IMR-90 (cell line): ENCODE measurements at regions not wholly inside any gene's neighbourhood (a gene's known extent, or its start where the extent isn't known, plus 50 kb on each side); places are given as distances from the start of the nearest gene placed in this dataset.

Source experiments
- ATAC-seq: fragments of 200-7000 bp; cut with Tn5 transposase; 2 replicates; pipeline ENCODE4 v1.9.1; 2020; ENCODE audit warnings: low read depth, mild to moderate bottlenecking, moderate library complexity
- BruUV-seq: library from RNA; stranded (reverse); fragments of 400-500 nt; replicated peaks from 2 replicates; lab custom pipeline; 2021; lab: Mats Ljungman, UMichigan
- CTCF ChIA-PET: fragments of 300-600 bp; formaldehyde crosslinking; extraction: SDS; loops from one replicate; lab custom pipeline; 2021; ENCODE audit warnings: antibody characterized with exemption; lab: Yijun Ruan, JAX
- POLR2A ChIA-PET: fragments of 300-600 bp; sonication (Branson Sonifier 250); formaldehyde crosslinking; loops from one replicate; lab custom pipeline; 2022; ENCODE audit warnings: antibody characterized with exemption; ENCODE audit not compliant: unreplicated experiment; lab: Charles Lee
- DNase-seq: peaks from one replicate; pipeline ENCODE4 v3.0.0; 2013
- H2AFZ ChIP-seq: replicated peaks from 2 replicates; pipeline ENCODE3; 2013; ENCODE audit warnings: low read length, mild to moderate bottlenecking; ENCODE audit not compliant: poor library complexity
- H2AK5ac ChIP-seq: 2 replicates; pipeline ENCODE4 v1.6.1; 2013; ENCODE audit warnings: low read depth, low read length, inconsistent platforms
- H2AK9ac ChIP-seq: replicated peaks from 2 replicates; pipeline ENCODE3; 2013; ENCODE audit warnings: mild to moderate bottlenecking, low read depth, low read length, moderate library complexity; ENCODE audit not compliant: poor library complexity
- H2BK120ac ChIP-seq: 2 replicates; pipeline ENCODE4 v1.6.1; 2013; ENCODE audit warnings: low read depth, low read length, inconsistent platforms
- H2BK15ac ChIP-seq: 3 replicates; pipeline ENCODE4 v1.6.1; 2013; ENCODE audit warnings: low read depth, low read length, inconsistent platforms
- H2BK20ac ChIP-seq: 2 replicates; pipeline ENCODE4 v1.6.1; 2013; ENCODE audit warnings: low read depth, mild to moderate bottlenecking, inconsistent platforms, low read length, moderate library complexity
- H2BK5ac ChIP-seq: 2 replicates; pipeline ENCODE4 v1.6.1; 2013; ENCODE audit warnings: mild to moderate bottlenecking, low read depth, low read length, inconsistent platforms; ENCODE audit not compliant: poor library complexity, severe bottlenecking
- H3K14ac ChIP-seq: replicated peaks from 2 replicates; pipeline ENCODE4 v1.6.1; 2013; ENCODE audit warnings: low read depth, low read length, inconsistent platforms
- H3K18ac ChIP-seq: 2 replicates; pipeline ENCODE4 v1.6.1; 2013; ENCODE audit warnings: low read depth, low read length, control low read depth
- H3K23ac ChIP-seq: 2 replicates; pipeline ENCODE4 v1.6.1; 2013; ENCODE audit warnings: low read depth, low read length, inconsistent platforms
- H3K27ac ChIP-seq: 2 replicates; pipeline ENCODE4 v1.5.1; 2013; ENCODE audit warnings: mild to moderate bottlenecking, control low read depth, low read length; ENCODE audit not compliant: insufficient read depth
- H3K27me3 ChIP-seq: 2 replicates; pipeline ENCODE4 v1.6.1; 2013; ENCODE audit warnings: low read length; ENCODE audit not compliant: control insufficient read depth, insufficient read depth
- H3K36me3 ChIP-seq: 2 replicates; pipeline ENCODE4 v1.6.1; 2013; ENCODE audit warnings: low read length, mixed read lengths; ENCODE audit not compliant: control insufficient read depth, insufficient read depth
- H3K4ac ChIP-seq: 2 replicates; pipeline ENCODE4 v1.6.1; 2013; ENCODE audit warnings: low read depth, low read length, inconsistent platforms
- H3K4me1 ChIP-seq: 2 replicates; pipeline ENCODE4 v1.6.1; 2013; ENCODE audit warnings: low read length, mixed read lengths; ENCODE audit not compliant: control insufficient read depth, insufficient read depth
- H3K4me2 ChIP-seq: 2 replicates; pipeline ENCODE4 v1.6.1; 2013; ENCODE audit warnings: low read depth, mild to moderate bottlenecking, control low read depth, low read length, moderate library complexity
- H3K4me3 ChIP-seq: 2 replicates; pipeline ENCODE4 v1.5.1; 2013; ENCODE audit warnings: low read depth, mild to moderate bottlenecking, control low read depth, low read length, moderate library complexity; ENCODE audit not compliant: insufficient read depth
- H3K56ac ChIP-seq: 2 replicates; pipeline ENCODE4 v1.6.1; 2013; ENCODE audit warnings: low read length, inconsistent platforms; ENCODE audit not compliant: insufficient read depth; ENCODE audit errors: extremely low read depth
- H3K79me1 ChIP-seq, 2 experiments: 2 replicates each; pipeline ENCODE4 v1.6.1; 2013; ENCODE audit warnings: low read length in 2 of 2, inconsistent platforms in 1 of 2, low read depth in 1 of 2
- H3K9ac ChIP-seq: 2 replicates; pipeline ENCODE4 v1.6.1; 2013; ENCODE audit warnings: low read depth, low read length, control low read depth
- H3K9me1 ChIP-seq: 2 replicates; pipeline ENCODE4 v1.6.1; 2013; ENCODE audit warnings: low read length, inconsistent platforms; ENCODE audit not compliant: insufficient read depth
- H3K9me3 ChIP-seq: 2 replicates; pipeline ENCODE4 v1.6.1; 2013; ENCODE audit warnings: low read length; ENCODE audit not compliant: control insufficient read depth, insufficient read depth
- H4K20me1 ChIP-seq: 2 replicates; pipeline ENCODE4 v1.6.1; 2013; ENCODE audit warnings: low read length, inconsistent platforms; ENCODE audit not compliant: insufficient read depth
- H4K5ac ChIP-seq: 2 replicates; pipeline ENCODE4 v1.6.1; 2013; ENCODE audit warnings: mild to moderate bottlenecking, low read depth, low read length, control low read depth
- H4K8ac ChIP-seq, 2 experiments: 2 replicates each; pipeline ENCODE4 v1.6.1; 2013; ENCODE audit warnings: low read depth in 2 of 2, low read length in 2 of 2, control low read depth in 1 of 2, inconsistent platforms in 1 of 2
- H4K91ac ChIP-seq: 2 replicates; pipeline ENCODE4 v1.6.1; 2013; ENCODE audit warnings: low read depth, low read length, inconsistent platforms; ENCODE audit not compliant: insufficient read depth
- BHLHE40 ChIP-seq: fragments of 150-350 bp; IDR thresholded peaks from 2 replicates; pipeline ENCODE4 v1.6.1; 2016; ENCODE audit warnings: mild to moderate bottlenecking, low read depth, low read length
- CEBPB ChIP-seq: IDR thresholded peaks from 2 replicates; pipeline ENCODE4 v1.6.1; 2012; ENCODE audit warnings: low read depth, low read length, improper control_type of control experiment
- CHD1 ChIP-seq: IDR thresholded peaks from 2 replicates; pipeline ENCODE4 v1.6.1; 2012; ENCODE audit warnings: low read depth, low read length, improper control_type of control experiment
- CTCF ChIP-seq: conservative IDR thresholded peaks from 2 replicates; pipeline ENCODE4 v1.5.1; 2012; ENCODE audit warnings: mild to moderate bottlenecking, low read depth, low read length, improper control_type of control experiment
- FOS ChIP-seq: fragments of 150-350 bp; IDR thresholded peaks from 2 replicates; pipeline ENCODE4 v1.6.1; 2016; ENCODE audit warnings: low read depth, low read length
- MAFK ChIP-seq: IDR thresholded peaks from 2 replicates; pipeline ENCODE4 v1.6.1; 2012; ENCODE audit warnings: low read depth, low read length, improper control_type of control experiment
- MAZ ChIP-seq: IDR thresholded peaks from 2 replicates; pipeline ENCODE4 v1.6.1; 2012; ENCODE audit warnings: low read depth, mild to moderate bottlenecking, low read length, improper control_type of control experiment, moderate library complexity, borderline replicate concordance
- MXI1 ChIP-seq: IDR thresholded peaks from 2 replicates; pipeline ENCODE4 v1.6.1; 2012; ENCODE audit warnings: low read depth, mild to moderate bottlenecking, low read length, moderate library complexity, borderline replicate concordance
- NFE2L2 ChIP-seq: fragments of 150-350 bp; IDR thresholded peaks from 2 replicates; pipeline ENCODE4 v1.6.1; 2016; ENCODE audit warnings: low read depth, mild to moderate bottlenecking, low read length
- POLR2A ChIP-seq: IDR thresholded peaks from 2 replicates; pipeline ENCODE4 v1.6.1; 2012; ENCODE audit warnings: mild to moderate bottlenecking, low read depth, low read length
- RAD21 ChIP-seq: IDR thresholded peaks from 2 replicates; pipeline ENCODE4 v1.6.1; 2012; ENCODE audit warnings: low read length, improper control_type of control experiment
- RCOR1 ChIP-seq: IDR thresholded peaks from 2 replicates; pipeline ENCODE4 v1.6.1; 2012; ENCODE audit warnings: mild to moderate bottlenecking, low read length, improper control_type of control experiment; ENCODE audit not compliant: insufficient replicate concordance
- RFX5 ChIP-seq: IDR thresholded peaks from 2 replicates; pipeline ENCODE4 v1.8.0; 2012; ENCODE audit warnings: low read depth, mild to moderate bottlenecking, low read length, moderate library complexity
- SMC3 ChIP-seq: fragments of 150-350 bp; IDR thresholded peaks from 2 replicates; pipeline ENCODE4 v1.6.1; 2016; ENCODE audit warnings: low read depth, mild to moderate bottlenecking, antibody characterized with exemption, low read length, moderate library complexity
- USF2 ChIP-seq: fragments of 150-350 bp; IDR thresholded peaks from 2 replicates; pipeline ENCODE4 v1.6.1; 2017; ENCODE audit warnings: mild to moderate bottlenecking, antibody characterized with exemption, low read length, low read depth
- WGBS, 2 experiments: methylation state at CpG; one replicate each; pipeline versions ENCODE4 v1.1.5 to v1.1.7; 2013; ENCODE audit warnings: missing lambda C conversion rate in 2 of 2; ENCODE audit not compliant: insufficient read length in 1 of 2; ENCODE audit errors: extremely low coverage in 2 of 2; 5-methylcytosine and 5-hydroxymethylcytosine counted together
- dilution Hi-C: fragments of 300-500 bp; cut with HindIII; formaldehyde crosslinking; loops from one replicate; pipeline ENCODE4 v1.14.3; 2018; ENCODE audit warnings: low sequenced_read_pairs; ENCODE audit not compliant: unreplicated experiment
- in situ Hi-C: fragments of 300-500 bp; cut with MboI; formaldehyde crosslinking; loops from 3 replicates; pipeline ENCODE4 v1.14.3; 2019; ENCODE audit warnings: low sequenced_read_pairs, inconsistent platforms, mixed read lengths
- intact Hi-C: fragments of 100-400 bp; cut with micrococcal nuclease; formaldehyde crosslinking; loops from 2 replicates; pipeline ENCODE4 v1.10.0; 2022
- TF ChIP-seq, protein P1 (sequence below): fragments of 150-350 bp; IDR thresholded peaks from 2 replicates; pipeline ENCODE4 v1.6.1; 2016; ENCODE audit warnings: low read depth, mild to moderate bottlenecking, low read length, moderate library complexity, borderline replicate concordance

- intact Hi-C loops (no loop called here), in situ Hi-C loops (no loop called here), dilution Hi-C loops (no loop called here)
- Histone ChIP-seq H3K27ac (no peak overlapping the region), H3K4ac (no peak overlapping the region), H3K9ac (no peak overlapping the region), H3K9me1 (no peaks in the 10 kb centered on the region), H4K20me1 (no peaks in the 10 kb centered on the region), H2AFZ (no peak overlapping the region), H3K56ac (no peak overlapping the region), H3K4me3 (no peak overlapping the region), H3K4me2 (no peak overlapping the region), H4K5ac (no peak overlapping the region), H4K91ac (no peak overlapping the region), H3K14ac (no peak overlapping the region), H4K8ac (no peak overlapping the region), H2AK5ac (no peak overlapping the region), H3K4me1 (no peaks in the 10 kb centered on the region), H2BK15ac (no peak overlapping the region), H2BK5ac (no peak overlapping the region), H3K36me3 (no peaks in the 10 kb centered on the region), H2BK20ac (no peak overlapping the region), H3K9me3 (no peaks in the 10 kb centered on the region), H3K79me1 (no peaks in the 10 kb centered on the region), H2AK9ac (no peak overlapping the region), H3K27me3 (no peaks in the 10 kb centered on the region), H2BK120ac (no peak overlapping the region), H3K18ac (no peak overlapping the region), H3K23ac (no peak overlapping the region)
- no CpG with 5 or more reads among the region's 1 CpG for WGBS, 2 experiments
- POLR2A ChIA-PET = no interaction called here
- TF ChIP-seq MAZ = no peak
- no peak for TF ChIP-seq RFX5
- TF ChIP-seq, protein P1, sequence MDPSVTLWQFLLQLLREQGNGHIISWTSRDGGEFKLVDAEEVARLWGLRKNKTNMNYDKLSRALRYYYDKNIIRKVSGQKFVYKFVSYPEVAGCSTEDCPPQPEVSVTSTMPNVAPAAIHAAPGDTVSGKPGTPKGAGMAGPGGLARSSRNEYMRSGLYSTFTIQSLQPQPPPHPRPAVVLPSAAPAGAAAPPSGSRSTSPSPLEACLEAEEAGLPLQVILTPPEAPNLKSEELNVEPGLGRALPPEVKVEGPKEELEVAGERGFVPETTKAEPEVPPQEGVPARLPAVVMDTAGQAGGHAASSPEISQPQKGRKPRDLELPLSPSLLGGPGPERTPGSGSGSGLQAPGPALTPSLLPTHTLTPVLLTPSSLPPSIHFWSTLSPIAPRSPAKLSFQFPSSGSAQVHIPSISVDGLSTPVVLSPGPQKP = no peak
- no peak for TF ChIP-seq CEBPB
- no peak for TF ChIP-seq RCOR1
- no peak for TF ChIP-seq POLR2A
- TF ChIP-seq USF2 = no peak
- no peak for TF ChIP-seq CTCF
- no peak for TF ChIP-seq MXI1
- no peak for TF ChIP-seq FOS
- TF ChIP-seq MAFK = no peak
- TF ChIP-seq NFE2L2 = no peak
- no peak for TF ChIP-seq BHLHE40
- TF ChIP-seq CHD1 = no peak
- no peak for TF ChIP-seq RAD21
- TF ChIP-seq SMC3 = no peak
- ATAC-seq (no peak), DNase-seq (no peak)
- no TSS peak for BruUV-seq
- CTCF ChIA-PET = no interaction called here
These were observed 643.3 kb downstream of the BCL11A start for GRCh38 chr2:59910166-59910565.
